K562 (cell line): ENCODE measurements at regions not wholly inside any gene's neighbourhood (a gene's known extent, or its start where the extent isn't known, plus 50 kb on each side); places are given as distances from the start of the nearest gene placed in this dataset.

Source experiments
- ARID3A ChIP-seq: IDR thresholded peaks from 2 replicates; pipeline ENCODE4 v1.6.1; 2012; ENCODE audit warnings: low read depth, low read length, improper control_type of control experiment, borderline replicate concordance
- CAMTA2 ChIP-seq: fragments of 250-450 bp; sonication (Bioruptor Pico); conservative IDR thresholded peaks from 2 replicates; pipeline ENCODE4 v1.5.1; 2022
- CBX2 ChIP-seq: fragments of 200-600 bp; sonication (generic); IDR thresholded peaks from one replicate; pipeline ENCODE4 v1.6.1; 2012; ENCODE audit warnings: mild to moderate bottlenecking, low read length, inconsistent platforms; ENCODE audit not compliant: insufficient read depth, poor library complexity, severe bottlenecking
- CEBPB ChIP-seq: fragments of 450-650 bp; IDR thresholded peaks from 2 replicates; pipeline ENCODE4 v1.6.1; 2016; ENCODE audit warnings: missing genetic modification characterization, missing compliant biosample characterization
- ELF4 ChIP-seq: fragments of 450-650 bp; formaldehyde crosslinking; IDR thresholded peaks from 2 replicates; pipeline ENCODE4 v1.4.0; 2022; ENCODE audit warnings: missing genetic modification characterization
- EWSR1 ChIP-seq: fragments of 450-650 bp; IDR thresholded peaks from 2 replicates; pipeline ENCODE4 v1.6.1; 2018; ENCODE audit warnings: borderline replicate concordance, mild to moderate bottlenecking, low read depth, moderate library complexity; ENCODE audit not compliant: partially characterized antibody
- FOS ChIP-seq: IDR thresholded peaks from 3 replicates; pipeline ENCODE4 v1.6.1; 2011; ENCODE audit not compliant: insufficient read length; ENCODE audit errors: extremely low read depth
- FOXK2 ChIP-seq, 2 experiments: fragments of 450-650 bp; IDR thresholded peaks in 1 of 2; conservative IDR thresholded peaks in 1 of 2; 2 replicates each; pipeline ENCODE4 v1.6.1; 2016; ENCODE audit warnings: low read depth in 2 of 2, mild to moderate bottlenecking in 1 of 2
- GATA2 ChIP-seq: sonication (generic); formaldehyde crosslinking; IDR thresholded peaks from 2 replicates; pipeline ENCODE4 v1.4.0; 2020; ENCODE audit warnings: mild to moderate bottlenecking, missing genetic modification reagents
- GTF2E2 ChIP-seq: fragments of 200-800 bp; sonication (Bioruptor generic); IDR thresholded peaks from 2 replicates; pipeline ENCODE4 v1.6.1; 2016; ENCODE audit warnings: missing genetic modification characterization, missing compliant biosample characterization
- HOMEZ ChIP-seq: fragments of 250-450 bp; sonication (Bioruptor Pico); IDR thresholded peaks from 2 replicates; pipeline ENCODE4 v1.4.0; 2020; ENCODE audit warnings: mild to moderate bottlenecking, moderate library complexity
- OTX1 ChIP-seq: fragments of 450-650 bp; formaldehyde crosslinking; IDR thresholded peaks from 2 replicates; pipeline ENCODE4 v1.4.0; 2022; ENCODE audit warnings: mild to moderate bottlenecking
- PHF21A ChIP-seq: fragments of 450-650 bp; IDR thresholded peaks from 2 replicates; pipeline ENCODE4 v1.6.1; 2017; ENCODE audit warnings: low read depth, borderline replicate concordance
- POLR2H ChIP-seq: IDR thresholded peaks from 2 replicates; pipeline ENCODE4 v1.6.1; 2016; ENCODE audit warnings: missing genetic modification characterization, low read depth, mild to moderate bottlenecking, control low read depth, missing compliant biosample characterization, moderate library complexity
- TFAM ChIP-seq: fragments of 250-450 bp; sonication (Bioruptor Pico); conservative IDR thresholded peaks from 2 replicates; pipeline ENCODE4 v1.5.0; 2021; ENCODE audit warnings: mild to moderate bottlenecking, moderate library complexity
- TGIF2 ChIP-seq: sonication (generic); formaldehyde crosslinking; IDR thresholded peaks from 2 replicates; pipeline ENCODE4 v1.8.1; 2022; ENCODE audit warnings: mild to moderate bottlenecking, missing genetic modification reagents, moderate library complexity
- THAP12 ChIP-seq: fragments of 250-450 bp; sonication (Bioruptor Pico); IDR thresholded peaks from 2 replicates; pipeline ENCODE4 v1.9.0; 2021; ENCODE audit warnings: mild to moderate bottlenecking, inconsistent platforms
- TSC22D4 ChIP-seq: fragments of 450-650 bp; IDR thresholded peaks from 2 replicates; pipeline ENCODE4 v1.6.1; 2016; ENCODE audit warnings: missing genetic modification characterization, missing biosample characterization, control low read depth
- ZBTB1 ChIP-seq: sonication (generic); formaldehyde crosslinking; IDR thresholded peaks from 2 replicates; pipeline ENCODE4 v1.8.1; 2023; ENCODE audit warnings: missing genetic modification reagents, low read depth, mild to moderate bottlenecking, borderline replicate concordance
- ZC3H8 ChIP-seq: fragments of 450-650 bp; IDR thresholded peaks from 2 replicates; pipeline ENCODE4 v1.6.1; 2017
- ZNF445 ChIP-seq: fragments of 250-450 bp; sonication (Bioruptor Pico); IDR thresholded peaks from 2 replicates; pipeline ENCODE4 v1.4.0; 2020; ENCODE audit warnings: low read depth, mild to moderate bottlenecking, moderate library complexity
- ZNF511 ChIP-seq: sonication (generic); formaldehyde crosslinking; IDR thresholded peaks from 2 replicates; pipeline ENCODE4 v1.8.0; 2022; ENCODE audit warnings: mild to moderate bottlenecking, missing genetic modification reagents
- ZNF699 ChIP-seq: fragments of 250-450 bp; sonication (Bioruptor Pico); IDR thresholded peaks from 2 replicates; pipeline ENCODE4 v1.8.0; 2021; ENCODE audit warnings: mild to moderate bottlenecking, moderate library complexity; ENCODE audit not compliant: insufficient replicate concordance

GRCh38 chr2:12074126-12074844, 327.9 kb downstream of the LPIN1 start (continued):
- TF ChIP-seq CAMTA2 (CRISPR knock-in tag) (no peak), THAP12 (CRISPR knock-in tag) (no peak), GTF2E2 (tag) (no peak), TFAM (no peak), ZNF511 (CRISPR knock-in tag) (no peak), ZNF445 (CRISPR knock-in tag) (no peak), TSC22D4 (tag) (no peak), OTX1 (CRISPR knock-in tag) (0 out of 2 replicates have a peak, but pooled peaks have one; percentile 36), EWSR1 (no peak), HOMEZ (no peak), TGIF2 (CRISPR knock-in tag) (no peak), FOS (no peak), PHF21A (no peak), ELF4 (CRISPR knock-in tag) (peak; percentile 72), POLR2H (tag) (no peak), ZC3H8 (no peak), ZBTB1 (CRISPR knock-in tag) (no peak), CBX2 (no peak), CEBPB (no peak), ARID3A (peak; percentile 36; the same call in 1 of the 2 replicates), FOXK2 (conservative IDR thresholded peaks at IDR 0.05 in 1 of 2, IDR thresholded peaks at IDR 0.05 in 1 of 2; ENCODE audit: low read depth in 2 of 2) (peak; percentile 20 to 37; a peak in 1 of 4 replicates), ZNF699 (CRISPR knock-in tag) (no peak), GATA2 (CRISPR knock-in tag) (peak; percentile 86)
